Sciatic nerve (tissue), 2 donors: ENCODE measurements at regions not wholly inside any gene's neighbourhood (a gene's known extent, or its start where the extent isn't known, plus 50 kb on each side); places are given as distances from the start of the nearest gene placed in this dataset.

Experiments used
- ATAC-seq: fragments of 200-7000 bp; cut with Tn5 transposase; one replicate; pipeline ENCODE4 v1.9.1; 2020; ENCODE audit warnings: mild to moderate bottlenecking, moderate library complexity
- DNase-seq: peaks from one replicate; pipeline ENCODE4 v3.0.0-alpha.2; 2020; ENCODE audit warnings: low spot score
- intact Hi-C: fragments of 100-400 bp; cut with DNase I; formaldehyde crosslinking; loops from one replicate; pipeline ENCODE4 v1.14.2; 2022
- donor health status: DM: no; HTN: no; CAD: no.
- donor health status: DM: no; HTN: no; CAD: no.

DNA sequence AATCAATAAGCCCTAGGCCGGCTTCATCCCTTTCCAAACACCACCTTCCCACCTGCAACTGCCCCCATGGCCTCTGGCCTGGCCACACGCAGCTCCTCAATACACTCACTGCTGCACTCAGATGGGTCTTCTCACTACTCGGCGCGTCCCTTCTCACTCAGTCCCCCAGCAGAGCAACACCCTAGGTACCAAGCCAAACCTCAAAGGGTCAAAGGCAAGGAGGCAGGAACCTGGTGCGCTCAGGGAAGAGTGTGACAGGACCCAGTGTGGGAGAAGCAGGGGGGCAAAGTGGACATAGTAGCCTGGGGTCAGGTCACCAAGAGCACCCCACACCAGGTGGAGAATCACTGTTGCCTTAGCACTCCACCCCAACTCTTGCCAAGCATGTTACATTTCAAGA, 90.6 kb downstream of the TTC32 start:
- no peak for ATAC-seq
- intact Hi-C loops: no loop called here
- no peak for DNase-seq

DNA sequence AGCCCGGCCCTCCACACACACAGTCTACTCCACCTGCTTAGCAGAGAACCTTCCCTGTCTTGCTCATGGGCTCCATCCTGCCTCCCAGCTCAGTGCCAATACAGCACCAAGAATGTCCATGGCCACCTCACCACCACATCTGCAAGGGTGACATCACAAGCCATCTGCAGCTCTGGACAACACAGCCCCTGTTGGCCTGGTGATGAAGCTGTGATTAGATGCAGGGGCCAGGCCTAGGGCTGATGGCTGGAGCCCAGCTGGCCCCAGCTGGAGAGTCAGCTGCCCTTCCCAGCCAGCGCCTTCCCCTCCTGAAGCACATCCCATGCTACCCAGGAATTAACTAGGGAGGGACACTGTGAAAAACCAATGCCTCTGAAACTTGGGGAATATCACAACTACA, 91.1 kb downstream of the TTC32 start:
- intact Hi-C loops: no loop called here
- ATAC-seq (peak; percentile 18), DNase-seq (no peak)

DNA sequence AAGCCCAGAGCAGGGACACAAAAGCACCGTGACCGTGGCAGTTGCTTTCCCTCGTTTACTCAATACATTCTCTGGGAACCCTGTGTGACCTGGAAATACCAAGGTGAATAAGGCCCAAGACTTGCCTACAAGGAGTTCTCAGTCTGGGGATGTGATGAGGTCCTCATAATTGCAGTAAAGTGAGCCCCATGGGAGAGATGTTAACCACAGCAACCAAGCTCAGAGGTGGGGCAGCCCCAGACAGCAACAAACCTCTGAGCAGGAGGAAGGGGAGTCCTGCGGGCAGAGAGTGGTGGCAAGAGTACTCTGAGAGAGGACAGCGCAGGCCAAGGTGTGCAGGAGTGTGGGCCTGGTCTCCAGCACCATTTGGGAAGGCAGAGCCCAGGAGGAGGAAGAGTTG, 91.6 kb downstream of the TTC32 start:
- ATAC-seq: no peak
- intact Hi-C loops: no loop called here
- DNase-seq: no peak

DNA sequence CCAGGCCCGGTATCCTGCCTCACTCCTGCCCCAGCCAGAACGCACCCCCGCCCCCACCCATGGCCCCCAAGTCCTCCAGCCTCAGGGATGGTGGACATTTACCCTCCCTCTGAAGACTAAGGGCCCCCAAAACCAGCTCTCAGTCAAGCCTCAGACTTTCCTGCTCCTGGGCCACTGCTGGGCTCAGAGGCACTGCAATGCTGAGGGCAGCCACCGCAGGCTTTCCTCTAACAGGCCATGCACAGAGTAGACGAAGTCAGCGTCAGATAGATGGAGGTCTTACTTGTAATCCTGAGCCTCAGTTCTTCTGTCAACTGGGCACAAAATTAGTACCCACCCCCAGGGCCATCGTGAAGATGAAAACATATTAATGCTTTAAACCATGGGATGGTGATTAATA, 92.6 kb downstream of the TTC32 start:
- ATAC-seq (no peak), DNase-seq (no peak)
- intact Hi-C loops: no loop called here

DNA sequence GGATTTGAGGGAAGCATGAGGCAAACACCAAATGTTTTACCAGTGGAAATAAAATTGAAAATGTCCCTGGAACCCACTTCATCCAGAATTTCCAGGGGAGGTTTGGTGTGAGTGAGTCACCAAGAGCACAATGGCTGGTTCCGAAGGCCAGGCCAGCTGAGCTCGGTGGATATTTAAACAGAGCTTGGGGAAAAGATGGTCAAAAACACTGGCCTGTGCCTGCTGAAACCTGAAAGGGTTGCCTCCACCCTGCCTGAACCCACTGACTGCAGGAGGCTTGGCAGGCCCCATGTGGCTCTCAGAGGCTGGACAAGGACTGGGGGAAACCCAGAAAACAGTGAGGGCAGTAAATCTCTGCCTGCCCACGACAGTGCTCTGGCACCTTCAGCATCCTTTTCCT, 93.9 kb downstream of the TTC32 start:
- no peak for ATAC-seq
- DNase-seq: no peak
- intact Hi-C loops: no loop called here

DNA sequence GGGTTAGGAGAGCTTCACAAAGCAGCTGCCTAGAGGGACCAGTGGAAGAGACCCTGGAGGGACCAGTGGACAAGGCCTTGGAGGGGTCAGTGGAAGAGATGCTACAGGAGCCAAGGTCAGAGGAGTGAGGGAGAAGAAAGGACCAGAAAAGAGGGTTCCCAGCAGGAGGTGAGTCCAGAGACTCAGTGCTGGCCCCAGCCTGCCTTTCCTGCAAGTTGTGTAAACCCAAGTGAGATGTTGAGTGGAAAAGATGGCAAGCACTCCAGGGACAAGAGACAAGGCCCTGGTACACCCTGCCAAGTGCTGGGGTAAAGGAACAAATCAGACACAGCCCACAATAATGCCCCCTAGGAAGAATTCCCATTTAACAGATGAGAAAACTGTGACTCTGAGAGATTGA, 94.4 kb downstream of the TTC32 start:
- intact Hi-C loops: no loop called here
- ATAC-seq (no peak), DNase-seq (no peak)

DNA sequence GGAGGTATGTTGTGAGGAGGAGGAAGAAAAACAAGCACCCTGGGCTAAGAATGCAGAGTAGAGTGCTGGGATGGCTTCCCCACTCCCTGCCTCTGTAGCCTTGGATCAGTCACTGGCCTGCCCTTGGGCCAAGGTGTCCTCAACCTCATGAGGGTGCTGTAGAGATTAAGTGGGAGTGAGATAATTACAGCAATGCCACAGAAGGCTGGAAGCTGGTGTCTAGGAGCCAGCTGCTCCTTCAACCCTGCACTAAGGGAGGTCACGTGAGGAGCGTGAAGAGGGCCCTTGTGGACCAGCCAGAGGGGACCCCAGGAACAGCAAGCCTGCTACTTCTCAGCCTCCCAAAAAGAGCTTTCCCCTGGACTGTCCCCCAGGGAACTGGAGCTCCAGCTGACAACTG, 95.2 kb downstream of the TTC32 start:
- DNase-seq (no peak), ATAC-seq (no peak)
- intact Hi-C loops: no loop called here

DNA sequence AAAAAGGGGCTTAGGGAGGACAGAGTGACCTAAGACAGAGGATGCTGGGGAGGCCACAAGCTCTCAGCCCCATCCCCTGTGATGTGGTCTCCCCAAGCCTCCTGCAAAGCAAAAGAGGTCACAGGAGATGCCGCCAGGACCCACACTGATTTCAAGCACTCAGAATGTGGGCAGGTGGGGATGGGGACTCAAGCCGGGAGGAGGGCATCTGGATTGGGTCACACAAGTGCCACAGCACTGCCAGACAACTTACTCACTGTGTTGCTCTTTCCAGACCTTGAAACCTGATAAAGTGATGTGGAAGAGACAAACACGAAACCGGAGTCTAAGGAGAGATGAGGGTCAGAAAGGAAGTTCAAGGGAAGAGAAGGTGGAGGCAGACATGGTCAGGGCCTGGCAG, 95.7 kb downstream of the TTC32 start:
- ATAC-seq (no peak), DNase-seq (no peak)
- intact Hi-C loops: no loop called here

DNA sequence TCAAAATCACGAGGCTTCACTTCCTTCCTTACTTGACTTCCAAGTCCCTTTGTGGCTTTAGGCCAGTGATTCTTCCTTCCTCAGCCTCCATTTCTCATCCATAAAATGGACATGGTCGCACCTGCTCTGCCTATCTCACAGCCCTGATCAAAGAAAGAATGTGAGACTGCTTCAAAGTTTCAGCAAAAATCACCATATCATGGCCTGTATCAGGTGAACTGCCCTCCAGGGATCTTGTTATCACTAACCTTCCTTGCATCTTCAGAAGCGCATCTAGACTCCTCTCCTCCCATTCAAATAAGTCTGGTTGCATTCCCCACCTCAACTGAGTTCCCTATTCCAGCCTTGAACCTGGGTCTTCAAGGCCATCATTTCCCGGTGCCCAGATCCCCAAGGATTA, 96.5 kb downstream of the TTC32 start:
- intact Hi-C loops: no loop called here
- ATAC-seq: no peak

DNA sequence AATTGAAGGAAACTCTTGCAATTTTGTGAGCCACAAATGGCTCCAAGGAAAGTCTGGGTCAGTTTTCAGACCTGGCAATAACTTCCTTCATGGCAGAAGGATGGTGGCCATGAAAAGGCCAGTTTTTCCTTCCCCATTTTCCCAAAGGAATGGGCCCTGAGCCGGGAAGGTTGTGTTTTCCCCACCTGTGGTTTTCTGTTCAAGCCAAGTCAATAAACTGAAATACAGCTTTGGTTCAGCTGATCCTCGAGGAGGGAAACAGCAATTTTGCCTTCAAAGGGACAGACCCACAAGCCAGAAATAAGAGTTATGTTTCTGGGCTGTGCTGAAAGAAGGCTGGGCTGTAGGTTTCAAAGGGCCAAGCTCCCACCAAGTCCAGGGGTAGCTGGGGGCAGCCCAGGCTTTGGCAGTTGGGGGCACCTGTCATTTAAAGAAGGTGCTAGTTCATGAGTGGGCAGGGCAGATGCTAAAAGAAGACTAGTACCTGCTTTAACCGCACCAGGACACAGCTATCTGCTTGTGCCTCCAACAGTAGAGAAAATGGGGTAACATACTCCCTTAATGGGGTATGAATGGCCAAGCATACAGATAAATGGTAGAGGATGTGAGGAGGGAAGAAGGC, 97.0 kb downstream of the TTC32 start:
- DNase-seq (no peak), ATAC-seq (no peak)
- intact Hi-C loops: no loop called here

More for the DNA sequence above, 96.5 kb downstream of the TTC32 start:
- no peak for DNase-seq

DNA sequence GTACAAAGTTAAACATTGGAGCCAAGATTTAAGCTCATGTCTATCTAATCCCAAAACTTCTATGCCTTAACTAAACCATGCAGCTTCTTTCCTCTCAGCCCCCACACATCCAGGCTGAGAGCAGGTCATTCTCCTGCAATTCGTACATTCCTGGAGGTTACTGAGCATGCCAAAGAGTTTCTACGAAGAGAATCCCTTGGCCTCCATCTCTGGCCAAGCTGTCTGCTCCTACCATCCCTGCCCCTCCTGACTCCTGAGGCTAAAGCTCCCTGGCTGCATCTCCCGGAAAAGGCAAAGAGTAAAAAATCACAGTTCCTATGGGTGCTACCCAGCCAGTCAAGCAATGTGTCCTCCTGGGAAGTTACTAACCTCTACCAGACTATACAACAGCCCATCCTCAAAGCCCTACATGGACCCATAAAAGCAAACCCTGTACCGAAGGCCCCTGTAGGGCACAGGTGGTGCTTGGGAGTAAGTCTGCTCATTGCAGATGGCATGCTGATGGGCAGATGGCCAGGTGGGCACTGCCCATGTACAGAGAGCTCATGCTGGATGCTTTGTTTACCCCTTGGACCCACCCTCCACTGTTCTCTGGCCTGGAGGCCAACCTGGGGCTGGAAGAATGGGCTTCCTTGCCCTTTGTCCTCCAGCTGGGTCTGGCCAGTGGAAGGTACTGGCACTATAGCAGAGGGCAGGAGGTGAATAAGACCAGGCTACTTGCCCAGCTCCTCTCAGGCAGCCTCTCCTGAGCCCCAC, 99.5 kb downstream of the TTC32 start:
- no peak for DNase-seq
- intact Hi-C loops: no loop called here
- ATAC-seq: no peak

DNA sequence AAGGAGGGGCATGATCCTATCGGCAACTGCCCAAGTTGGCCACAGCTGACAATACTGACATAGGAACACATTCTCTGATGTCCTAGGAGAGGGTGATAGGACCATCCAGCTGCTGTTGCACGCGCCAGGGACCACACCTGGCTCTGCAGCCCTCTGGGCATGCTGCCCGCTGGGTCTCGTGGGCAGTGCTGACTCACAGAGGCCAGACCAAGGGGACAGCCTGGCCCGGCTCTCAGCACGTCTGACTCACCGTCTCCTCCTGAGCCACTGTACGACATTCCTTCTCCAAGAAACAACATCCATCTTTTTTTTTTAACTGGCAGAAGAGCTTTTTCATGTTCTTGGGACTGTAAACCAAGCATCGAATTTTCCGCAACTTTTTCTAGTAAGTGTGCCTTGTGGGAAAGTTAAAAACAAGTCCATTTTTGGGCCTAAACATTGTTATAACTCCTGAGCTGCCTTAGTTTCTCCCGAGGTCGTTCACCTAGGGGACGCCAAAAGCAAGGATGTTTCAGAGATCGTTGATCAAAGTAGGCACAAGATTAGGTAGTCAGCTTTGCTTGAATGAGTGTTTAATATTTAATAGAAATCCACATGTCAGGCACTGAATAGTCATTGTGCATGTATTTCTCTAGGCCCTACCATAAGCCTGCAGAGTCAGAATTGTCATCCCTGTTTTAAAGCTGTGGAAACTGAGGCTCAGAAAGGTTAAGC, 100.3 kb downstream of the TTC32 start:
- DNase-seq (peak; percentile 66), ATAC-seq (peak; percentile 87)
- intact Hi-C loops: no loop called here

DNA sequence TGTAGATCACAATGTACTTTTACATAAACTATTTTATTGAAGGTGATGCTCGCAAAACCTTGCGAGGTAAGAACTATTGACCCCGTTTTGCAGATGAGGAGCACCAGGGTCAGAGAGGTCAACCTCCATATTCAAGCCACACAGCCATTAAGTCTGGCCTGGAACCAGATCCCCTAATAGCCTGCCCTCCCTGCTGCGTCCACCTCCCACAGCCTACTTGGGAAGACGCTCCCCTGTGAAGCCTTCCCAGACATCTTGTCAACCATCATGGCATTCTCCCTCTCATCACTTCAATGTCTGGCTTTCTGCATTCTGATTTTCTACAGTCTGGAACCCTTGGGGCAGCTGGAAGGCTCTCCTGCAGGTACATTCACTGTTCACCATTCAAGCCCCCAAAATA, 101.0 kb downstream of the TTC32 start:
- ATAC-seq (no peak), DNase-seq (no peak)
- intact Hi-C loops: no loop called here

DNA sequence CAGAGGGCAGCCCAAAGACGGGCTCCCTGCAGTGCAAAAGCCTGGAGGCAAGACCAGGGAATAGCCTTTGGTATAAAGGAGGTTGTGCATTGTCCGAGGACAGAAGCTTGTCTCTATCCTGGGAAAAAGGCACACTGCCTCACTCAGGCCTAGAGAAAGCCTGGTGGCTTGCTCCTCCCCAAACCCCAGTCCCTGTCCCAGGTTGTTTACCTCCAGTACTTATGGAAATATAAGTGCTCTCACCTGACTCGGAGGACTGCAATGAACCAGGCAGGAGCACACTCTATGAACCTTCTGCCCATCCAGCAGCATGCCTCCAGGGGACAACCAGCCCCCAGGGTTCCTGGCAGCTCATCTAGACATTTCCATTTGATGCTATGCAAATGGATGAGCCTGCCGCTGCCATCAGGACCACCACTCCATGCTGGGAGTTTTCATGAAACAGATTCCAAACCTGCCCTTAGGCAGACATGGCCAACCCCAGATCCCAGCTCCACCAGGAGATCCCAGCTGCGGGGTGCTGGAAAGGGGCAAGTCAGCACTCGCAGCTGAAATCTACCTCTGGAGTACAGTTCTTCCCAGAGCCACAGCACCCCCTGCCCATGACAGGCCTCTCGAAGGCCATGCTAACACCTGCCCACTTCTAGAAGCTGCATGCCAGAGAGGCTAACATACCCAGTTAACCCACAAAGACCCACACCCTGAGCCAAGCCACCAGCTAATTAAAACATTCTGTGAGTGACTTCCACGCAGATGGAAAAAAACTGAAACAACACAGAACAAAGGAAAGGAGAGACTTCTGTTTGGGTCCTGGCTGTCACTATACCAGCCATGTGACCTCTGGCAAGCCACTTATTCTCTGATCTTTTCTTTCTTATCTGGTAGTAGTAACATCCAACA, 101.7 kb downstream of the TTC32 start:
- DNase-seq: no peak
- intact Hi-C loops: no loop called here
- ATAC-seq: no peak

DNA sequence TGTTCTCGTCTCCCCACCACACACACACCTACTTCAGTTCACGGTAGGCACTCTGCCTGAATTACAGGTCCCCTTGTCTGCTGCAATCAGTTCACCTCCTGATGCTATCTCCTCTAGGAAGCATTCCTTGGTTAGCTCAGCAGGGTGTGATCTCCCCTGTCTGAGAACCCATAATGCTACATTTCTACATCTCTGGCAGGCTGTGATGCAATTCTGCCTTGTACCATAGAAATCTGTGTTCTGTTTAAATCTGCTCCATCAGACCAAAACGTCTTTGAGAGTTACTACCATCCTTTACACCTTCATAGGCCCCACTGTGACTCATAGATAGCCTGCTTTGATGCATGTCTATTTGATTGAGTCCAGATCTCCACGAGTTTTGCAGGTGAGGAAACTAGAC, 103.9 kb downstream of the TTC32 start:
- DNase-seq (no peak), ATAC-seq (no peak)
- intact Hi-C loops: no loop called here

DNA sequence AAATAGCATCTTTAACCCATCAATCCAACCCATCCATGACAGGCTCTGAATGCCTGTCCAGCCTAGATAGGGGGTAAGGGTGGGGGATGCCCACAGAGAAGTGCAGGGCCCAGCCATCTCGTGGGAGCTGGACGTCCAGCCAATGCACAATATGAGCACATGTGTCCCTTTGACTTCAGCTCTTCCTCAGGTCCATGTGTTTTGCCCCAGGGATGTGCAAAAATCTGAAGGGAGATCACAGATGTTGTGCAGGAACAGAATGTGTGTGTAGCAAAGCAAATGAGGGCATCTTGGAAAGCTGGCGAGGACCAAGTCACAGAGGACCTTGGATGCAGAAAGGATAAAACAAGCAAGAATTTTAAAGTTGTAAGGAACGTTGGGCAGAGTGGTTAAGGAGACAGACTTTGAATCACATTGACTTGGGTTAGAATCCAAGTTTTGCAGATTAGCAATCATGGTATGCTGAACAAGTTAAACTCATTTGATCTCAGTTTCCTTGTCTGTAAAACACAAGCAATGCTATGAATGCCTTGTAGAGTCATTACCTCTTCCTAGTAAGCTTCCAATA, 104.5 kb downstream of the TTC32 start:
- no peak for DNase-seq
- no peak for ATAC-seq
- intact Hi-C loops: no loop called here

DNA sequence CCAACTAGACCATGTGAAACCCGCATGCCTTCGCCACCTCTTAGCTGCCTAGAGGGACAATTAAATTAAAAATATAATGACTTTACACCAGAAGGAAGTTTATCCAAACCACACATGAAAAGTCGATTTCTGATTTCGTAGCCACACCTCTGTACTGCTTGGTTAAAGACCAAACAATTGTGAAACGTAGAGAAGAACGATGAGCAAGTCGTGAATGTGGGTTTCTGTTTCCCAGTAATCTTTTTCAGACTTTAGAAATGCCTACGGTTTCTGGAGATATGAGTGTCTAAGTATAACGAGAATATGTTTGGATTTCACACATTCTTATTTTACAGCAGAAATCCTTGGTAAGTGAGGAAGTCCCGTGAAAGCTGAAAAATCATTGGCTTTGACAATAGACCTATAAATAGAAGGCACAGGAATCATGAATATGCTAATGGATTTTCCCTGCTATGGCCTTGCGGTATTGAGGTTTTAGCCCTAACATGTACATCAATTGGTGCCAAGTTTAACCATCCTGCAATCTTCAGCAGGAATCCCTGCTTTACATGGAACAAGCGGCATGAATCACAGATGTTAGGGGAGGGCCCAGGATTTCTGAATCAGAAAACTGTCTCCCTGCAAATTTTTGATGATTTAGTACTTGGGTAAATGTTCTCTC, 105.6 kb downstream of the TTC32 start:
- DNase-seq (no peak), ATAC-seq (no peak)
- intact Hi-C loops: no loop called here

DNA sequence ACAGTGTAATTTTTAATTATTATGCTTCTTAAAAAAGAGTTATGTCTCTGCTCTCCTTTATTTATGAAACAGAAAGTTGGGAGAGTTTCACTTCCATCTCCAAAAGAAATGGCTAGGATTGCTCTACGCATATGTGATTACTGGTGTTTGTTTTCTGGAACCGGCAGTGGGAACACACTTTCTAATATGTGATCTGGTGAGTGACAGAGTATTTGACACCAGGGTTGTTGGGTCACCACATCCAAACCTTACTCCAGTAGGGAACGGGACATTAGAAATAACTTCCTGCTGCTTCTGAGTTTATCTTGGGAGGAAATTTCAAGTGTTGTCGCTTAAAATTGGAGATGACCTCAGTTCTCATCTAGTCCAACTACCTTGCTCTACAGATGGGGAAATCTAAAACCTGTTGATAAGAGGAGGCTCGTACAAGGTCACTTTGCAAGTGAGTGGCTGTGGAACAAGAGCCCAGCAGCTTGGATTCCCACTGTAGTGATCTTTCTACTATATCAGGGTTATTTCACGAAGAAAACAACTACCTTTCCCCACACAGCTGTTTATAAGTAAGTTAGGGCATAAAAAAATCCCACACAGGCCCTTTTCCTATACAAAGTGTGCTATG, 108.5 kb downstream of the TTC32 start:
- DNase-seq (no peak), ATAC-seq (no peak)
- intact Hi-C loops: no loop called here
